Loucy (cell line): ENCODE measurements at regions not wholly inside any gene's neighbourhood (a gene's known extent, or its start where the extent isn't known, plus 50 kb on each side); places are given as distances from the start of the nearest gene placed in this dataset.

Source experiments
- H2AFZ ChIP-seq: fragments of 200-600 bp; sonication (generic); 2 replicates; pipeline ENCODE4 v1.6.0; 2016; ENCODE audit warnings: antibody characterized with exemption, mild to moderate bottlenecking, low read length, moderate library complexity
- H3F3A ChIP-seq: fragments of 200-600 bp; 2 replicates; pipeline ENCODE4 v1.6.0; 2016; ENCODE audit warnings: antibody characterized with exemption, low read depth, mild to moderate bottlenecking
- H3K27me3 ChIP-seq: fragments of 200-600 bp; sonication (generic); 2 replicates; pipeline ENCODE4 v1.6.1; 2014; ENCODE audit warnings: low read length, mild to moderate bottlenecking; ENCODE audit not compliant: insufficient read depth, poor library complexity, severe bottlenecking
- H3K36me3 ChIP-seq: fragments of 200-600 bp; sonication (generic); 2 replicates; pipeline ENCODE4 v1.6.1; 2016; ENCODE audit warnings: low read length; ENCODE audit not compliant: insufficient read depth
- H3K4me1 ChIP-seq: fragments of 200-600 bp; sonication (generic); 2 replicates; pipeline ENCODE4 v1.5.1; 2014; ENCODE audit warnings: low read length, mild to moderate bottlenecking; ENCODE audit not compliant: insufficient read depth, poor library complexity, severe bottlenecking
- H3K4me2 ChIP-seq: fragments of 200-600 bp; sonication (generic); 2 replicates; pipeline ENCODE4 v1.6.0; 2014; ENCODE audit warnings: antibody characterized with exemption, low read length, low read depth, mild to moderate bottlenecking; ENCODE audit not compliant: poor library complexity, severe bottlenecking
- H3K4me3 ChIP-seq: fragments of 200-600 bp; sonication (generic); 2 replicates; pipeline ENCODE4 v1.5.1; 2014; ENCODE audit warnings: low read length, mild to moderate bottlenecking, mixed read lengths; ENCODE audit not compliant: poor library complexity, severe bottlenecking
- H3K79me2 ChIP-seq: fragments of 200-600 bp; sonication (generic); 2 replicates; pipeline ENCODE4 v1.6.1; 2014; ENCODE audit warnings: low read length; ENCODE audit not compliant: insufficient read depth
- H3K9ac ChIP-seq: fragments of 200-600 bp; sonication (generic); 2 replicates; pipeline ENCODE4 v1.6.0; 2014; ENCODE audit warnings: mild to moderate bottlenecking, low read depth, low read length, moderate library complexity; ENCODE audit not compliant: poor library complexity, severe bottlenecking
- H3K9me2 ChIP-seq: fragments of 200-600 bp; sonication (generic); replicated peaks from 2 replicates; pipeline ENCODE4 v1.6.1; 2016; ENCODE audit warnings: low read depth, low read length, mixed read lengths
- H3K9me3 ChIP-seq: fragments of 200-600 bp; sonication (generic); 2 replicates; pipeline ENCODE4 v1.6.1; 2014; ENCODE audit warnings: mild to moderate bottlenecking, antibody characterized with exemption, low read length, low read depth; ENCODE audit not compliant: insufficient read depth
- H4K20me1 ChIP-seq: fragments of 200-600 bp; sonication (generic); 2 replicates; pipeline ENCODE4 v1.6.0; 2014; ENCODE audit warnings: antibody characterized with exemption, low read length, mild to moderate bottlenecking; ENCODE audit not compliant: insufficient read depth, poor library complexity, severe bottlenecking
- EZH2phosphoT487 ChIP-seq: fragments of 200-600 bp; IDR thresholded peaks from 2 replicates; pipeline ENCODE4 v1.6.1; 2018; ENCODE audit warnings: antibody characterized with exemption, mild to moderate bottlenecking, moderate library complexity, borderline replicate concordance
- TF ChIP-seq, protein P1 (sequence below): fragments of 200-600 bp; sonication (generic); conservative IDR thresholded peaks from 2 replicates; pipeline ENCODE4 v1.5.1; 2014; ENCODE audit warnings: mild to moderate bottlenecking, antibody characterized with exemption, low read length

- Histone ChIP-seq H3K4me3 (no peak overlapping the region), H3K4me2 (no peak overlapping the region), H3F3A (no peaks in the 10 kb centered on the region), H3K4me1 (no peaks in the 10 kb centered on the region), H3K9me2 (no peaks in the 10 kb centered on the region), H3K9ac (no peak overlapping the region), H3K79me2 (no peaks in the 10 kb centered on the region), H3K27me3 (no peaks in the 10 kb centered on the region), H2AFZ (no peak overlapping the region), H3K36me3 (no peaks in the 10 kb centered on the region), H4K20me1 (no peaks in the 10 kb centered on the region), H3K9me3 (no peaks in the 10 kb centered on the region)
- no peak for TF ChIP-seq EZH2phosphoT487
- TF ChIP-seq, protein P1, sequence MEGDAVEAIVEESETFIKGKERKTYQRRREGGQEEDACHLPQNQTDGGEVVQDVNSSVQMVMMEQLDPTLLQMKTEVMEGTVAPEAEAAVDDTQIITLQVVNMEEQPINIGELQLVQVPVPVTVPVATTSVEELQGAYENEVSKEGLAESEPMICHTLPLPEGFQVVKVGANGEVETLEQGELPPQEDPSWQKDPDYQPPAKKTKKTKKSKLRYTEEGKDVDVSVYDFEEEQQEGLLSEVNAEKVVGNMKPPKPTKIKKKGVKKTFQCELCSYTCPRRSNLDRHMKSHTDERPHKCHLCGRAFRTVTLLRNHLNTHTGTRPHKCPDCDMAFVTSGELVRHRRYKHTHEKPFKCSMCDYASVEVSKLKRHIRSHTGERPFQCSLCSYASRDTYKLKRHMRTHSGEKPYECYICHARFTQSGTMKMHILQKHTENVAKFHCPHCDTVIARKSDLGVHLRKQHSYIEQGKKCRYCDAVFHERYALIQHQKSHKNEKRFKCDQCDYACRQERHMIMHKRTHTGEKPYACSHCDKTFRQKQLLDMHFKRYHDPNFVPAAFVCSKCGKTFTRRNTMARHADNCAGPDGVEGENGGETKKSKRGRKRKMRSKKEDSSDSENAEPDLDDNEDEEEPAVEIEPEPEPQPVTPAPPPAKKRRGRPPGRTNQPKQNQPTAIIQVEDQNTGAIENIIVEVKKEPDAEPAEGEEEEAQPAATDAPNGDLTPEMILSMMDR: no peak
Observed at GRCh38 chr6:51260003-51260402, 441.3 kb downstream of the TFAP2B start.

GRCh38 chr6:51261691-51262090 lies 443.0 kb downstream of the TFAP2B start:
- no peak overlapping the region for H3K4me3 ChIP-seq
- H3K27me3 ChIP-seq: no peaks in the 10 kb centered on the region
- H3K79me2 ChIP-seq: no peaks in the 10 kb centered on the region
- H3K4me1 ChIP-seq: no peaks in the 10 kb centered on the region
- H3K4me2 ChIP-seq: no peak overlapping the region
- H3K9me3 ChIP-seq: no peaks in the 10 kb centered on the region
- H3K36me3 ChIP-seq: no peaks in the 10 kb centered on the region
- H2AFZ ChIP-seq: no peak overlapping the region
- no peak for TF ChIP-seq EZH2phosphoT487
- TF ChIP-seq, protein P1: no peak
- no peaks in the 10 kb centered on the region for H3K9me2 ChIP-seq
- H3F3A ChIP-seq: no peaks in the 10 kb centered on the region
- no peaks in the 10 kb centered on the region for H4K20me1 ChIP-seq
- H3K9ac ChIP-seq: no peak overlapping the region

DNA sequence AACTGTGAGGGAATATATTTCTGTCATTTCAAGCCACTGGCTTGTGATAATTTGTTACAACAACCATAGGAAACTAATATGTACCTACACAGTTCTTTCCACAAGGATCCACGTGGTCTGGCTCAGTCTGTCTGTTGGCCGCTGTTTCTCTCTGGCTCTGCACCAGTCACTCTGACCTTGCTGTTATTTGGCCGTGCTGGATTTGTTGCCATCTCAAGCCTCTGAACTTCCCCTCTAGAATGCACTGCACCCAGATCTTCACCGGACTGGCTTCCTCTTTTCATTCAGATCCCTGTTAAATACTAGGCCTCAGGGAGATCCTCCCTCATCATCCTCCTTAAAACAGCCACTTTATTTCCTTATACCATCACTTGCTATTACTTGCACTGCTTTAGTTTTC lies 446.8 kb downstream of the TFAP2B start:
- Histone ChIP-seq H2AFZ (no peak overlapping the region), H3K4me3 (no peak overlapping the region), H3F3A (no peaks in the 10 kb centered on the region), H3K9ac (no peak overlapping the region), H3K36me3 (no peaks in the 10 kb centered on the region), H3K9me2 (no peaks in the 10 kb centered on the region), H3K4me2 (no peak overlapping the region), H3K79me2 (no peaks in the 10 kb centered on the region), H3K9me3 (no peaks in the 10 kb centered on the region), H4K20me1 (no peaks in the 10 kb centered on the region), H3K4me1 (no peaks in the 10 kb centered on the region), H3K27me3 (no peaks in the 10 kb centered on the region)
- TF ChIP-seq EZH2phosphoT487: no peak
- TF ChIP-seq, protein P1: no peak
